RWPE2 (cell line): ENCODE measurements at regions not wholly inside any gene's neighbourhood (a gene's known extent, or its start where the extent isn't known, plus 50 kb on each side); places are given as distances from the start of the nearest gene placed in this dataset.

Experiments
- ATAC-seq: fragments of 200-7000 bp; cut with Tn5 transposase; 3 replicates; pipeline ENCODE4 v1.9.1; 2021; ENCODE audit warnings: low read depth
- DNase-seq: peaks from one replicate; pipeline ENCODE4 v3.0.0-alpha.2; 2020; ENCODE audit warnings: low spot score
- H3K27ac ChIP-seq: fragments of 450-650 bp; 2 replicates; pipeline ENCODE4 v1.5.1; 2017; ENCODE audit warnings: mild to moderate bottlenecking; ENCODE audit not compliant: poor library complexity, severe bottlenecking
- H3K27me3 ChIP-seq: fragments of 250-450 bp; sonication (Bioruptor Pico); 2 replicates; pipeline ENCODE4 v1.5.1; 2021; ENCODE audit warnings: mild to moderate bottlenecking, moderate library complexity; ENCODE audit not compliant: insufficient read depth, poor library complexity, severe bottlenecking
- H3K36me3 ChIP-seq: fragments of 250-450 bp; sonication (Bioruptor Pico); 2 replicates; pipeline ENCODE4 v1.5.1; 2020; ENCODE audit warnings: low read depth, mild to moderate bottlenecking, moderate library complexity
- H3K4me1 ChIP-seq: fragments of 250-450 bp; sonication (Bioruptor Pico); 2 replicates; pipeline ENCODE4 v1.5.1; 2021; ENCODE audit warnings: mild to moderate bottlenecking, moderate library complexity; ENCODE audit not compliant: insufficient read depth, poor library complexity, severe bottlenecking
- H3K4me3 ChIP-seq: fragments of 250-450 bp; sonication (Bioruptor Pico); 2 replicates; pipeline ENCODE4 v1.5.1; 2021; ENCODE audit warnings: mild to moderate bottlenecking, moderate library complexity; ENCODE audit not compliant: severe bottlenecking
- H3K9me3 ChIP-seq: fragments of 250-450 bp; sonication (Bioruptor Pico); 2 replicates; pipeline ENCODE4 v1.5.1; 2021; ENCODE audit warnings: mild to moderate bottlenecking, moderate library complexity; ENCODE audit not compliant: severe bottlenecking
- TF ChIP-seq, protein P1 (sequence below): fragments of 450-650 bp; IDR thresholded peaks from one replicate; pipeline ENCODE4 v1.5.1; 2017; ENCODE audit warnings: mild to moderate bottlenecking, moderate library complexity; ENCODE audit not compliant: poor library complexity, severe bottlenecking

DNA sequence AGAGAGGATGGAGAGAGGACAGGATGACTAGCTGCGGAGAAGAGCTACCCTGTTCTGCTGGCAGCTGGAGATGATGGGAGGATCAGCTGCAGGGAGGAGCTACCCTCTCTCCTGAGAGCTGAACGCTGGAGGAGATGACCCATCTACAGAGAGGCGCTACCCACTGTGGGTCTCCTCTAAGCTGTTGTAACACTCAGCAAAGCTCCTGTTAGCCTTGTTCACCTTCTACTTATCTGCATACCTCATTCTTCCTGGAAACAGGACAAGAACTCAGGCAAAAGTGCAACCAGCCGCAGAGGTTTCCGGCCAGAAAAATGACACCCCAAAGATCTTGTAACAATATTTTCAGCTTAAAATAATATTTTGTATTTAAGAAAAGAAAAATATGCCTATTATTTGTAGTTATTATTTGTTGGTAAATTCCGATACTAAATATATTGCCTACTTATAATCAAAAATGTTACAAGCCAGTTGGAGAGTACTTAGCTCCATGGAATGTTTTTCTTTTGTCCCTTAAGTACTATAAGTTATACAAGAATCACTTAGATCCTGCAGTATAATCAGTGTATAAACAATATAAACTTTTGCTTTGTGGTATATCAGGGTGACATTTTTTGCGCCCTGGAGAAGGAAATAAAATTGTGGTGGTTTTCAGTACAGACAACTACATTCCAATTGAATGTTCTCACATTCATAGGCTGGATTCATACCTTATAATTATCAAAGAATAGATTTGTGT lies 1188.0 kb upstream of the CADM2 start:
- ATAC-seq, result no peak
- DNase-seq, result no peak

GRCh38 chr3:83802801-83803200 lies 1156.0 kb upstream of the CADM2 start:
- H3K9me3 ChIP-seq, result no peaks in the 10 kb centered on the region
- no peaks in the 10 kb centered on the region for H3K4me1 ChIP-seq
- H3K27ac ChIP-seq, result no peak overlapping the region
- DNase-seq, result no peak
- ATAC-seq, result no peak
- H3K36me3 ChIP-seq, result no peaks in the 10 kb centered on the region
- no peaks in the 10 kb centered on the region for H3K27me3 ChIP-seq
- no peak overlapping the region for H3K4me3 ChIP-seq
- TF ChIP-seq, protein P1, sequence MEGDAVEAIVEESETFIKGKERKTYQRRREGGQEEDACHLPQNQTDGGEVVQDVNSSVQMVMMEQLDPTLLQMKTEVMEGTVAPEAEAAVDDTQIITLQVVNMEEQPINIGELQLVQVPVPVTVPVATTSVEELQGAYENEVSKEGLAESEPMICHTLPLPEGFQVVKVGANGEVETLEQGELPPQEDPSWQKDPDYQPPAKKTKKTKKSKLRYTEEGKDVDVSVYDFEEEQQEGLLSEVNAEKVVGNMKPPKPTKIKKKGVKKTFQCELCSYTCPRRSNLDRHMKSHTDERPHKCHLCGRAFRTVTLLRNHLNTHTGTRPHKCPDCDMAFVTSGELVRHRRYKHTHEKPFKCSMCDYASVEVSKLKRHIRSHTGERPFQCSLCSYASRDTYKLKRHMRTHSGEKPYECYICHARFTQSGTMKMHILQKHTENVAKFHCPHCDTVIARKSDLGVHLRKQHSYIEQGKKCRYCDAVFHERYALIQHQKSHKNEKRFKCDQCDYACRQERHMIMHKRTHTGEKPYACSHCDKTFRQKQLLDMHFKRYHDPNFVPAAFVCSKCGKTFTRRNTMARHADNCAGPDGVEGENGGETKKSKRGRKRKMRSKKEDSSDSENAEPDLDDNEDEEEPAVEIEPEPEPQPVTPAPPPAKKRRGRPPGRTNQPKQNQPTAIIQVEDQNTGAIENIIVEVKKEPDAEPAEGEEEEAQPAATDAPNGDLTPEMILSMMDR, result no peak

More for the DNA sequence above, 1188.0 kb upstream of the CADM2 start:
- no peaks in the 10 kb centered on the region for H3K4me1 ChIP-seq
- H3K27me3 ChIP-seq, result no peaks in the 10 kb centered on the region
- H3K9me3 ChIP-seq, result no peaks in the 10 kb centered on the region
- no peak overlapping the region for H3K4me3 ChIP-seq
- TF ChIP-seq, protein P1, result no peak
- H3K36me3 ChIP-seq, result no peaks in the 10 kb centered on the region
- no peak overlapping the region for H3K27ac ChIP-seq

- Histone ChIP-seq H3K4me3 (no peak overlapping the region), H3K36me3 (no peaks in the 10 kb centered on the region), H3K27ac (no peak overlapping the region), H3K27me3 (no peaks in the 10 kb centered on the region), H3K9me3 (no peaks in the 10 kb centered on the region), H3K4me1 (no peaks in the 10 kb centered on the region)
- ATAC-seq, result no peak
- TF ChIP-seq, protein P1, result no peak
- DNase-seq, result no peak
Observed at GRCh38 chr3:83807511-83807910, 1151.3 kb upstream of the CADM2 start.

DNA sequence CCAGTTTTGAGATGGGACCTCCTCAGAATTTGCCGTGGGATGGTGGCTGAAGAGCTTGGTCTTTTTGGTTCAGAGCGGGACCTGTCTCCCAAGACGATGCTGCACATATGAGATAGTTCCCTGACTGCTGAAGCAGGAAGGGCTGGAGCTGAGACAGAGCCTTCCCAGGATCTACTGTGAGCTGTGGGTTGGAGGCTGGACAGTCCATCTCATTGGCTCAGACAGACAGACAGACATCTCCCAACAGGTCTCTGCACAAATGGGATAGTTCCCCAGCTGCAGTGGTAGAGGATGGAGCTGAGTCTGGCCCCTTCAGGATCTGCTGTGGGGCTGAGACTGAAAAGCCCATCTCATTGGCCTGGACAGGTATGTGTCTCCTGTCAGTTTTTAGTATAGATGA lies 1145.6 kb upstream of the CADM2 start:
- H3K9me3 ChIP-seq, result no peaks in the 10 kb centered on the region
- no peaks in the 10 kb centered on the region for H3K36me3 ChIP-seq
- no peak for DNase-seq
- no peak overlapping the region for H3K27ac ChIP-seq
- ATAC-seq, result no peak
- H3K4me1 ChIP-seq, result no peaks in the 10 kb centered on the region
- H3K27me3 ChIP-seq, result no peaks in the 10 kb centered on the region
- H3K4me3 ChIP-seq, result no peak overlapping the region
- TF ChIP-seq, protein P1, result no peak

GRCh38 chr3:83816653-83817052 lies 1142.1 kb upstream of the CADM2 start:
- no peak overlapping the region for H3K27ac ChIP-seq
- no peaks in the 10 kb centered on the region for H3K36me3 ChIP-seq
- H3K4me1 ChIP-seq, result no peaks in the 10 kb centered on the region
- H3K4me3 ChIP-seq, result no peak overlapping the region
- no peak for ATAC-seq
- no peaks in the 10 kb centered on the region for H3K27me3 ChIP-seq
- no peaks in the 10 kb centered on the region for H3K9me3 ChIP-seq
- no peak for DNase-seq
- TF ChIP-seq, protein P1, result no peak
